GM13976 (cell line): ENCODE measurements at regions not wholly inside any gene's neighbourhood (a gene's known extent, or its start where the extent isn't known, plus 50 kb on each side); places are given as distances from the start of the nearest gene placed in this dataset.

ENCODE experiments used
- DNase-seq: peaks from one replicate; pipeline ENCODE4 v3.0.0; 2012; ENCODE audit warnings: low spot score
- in situ Hi-C: fragments of 300-500 bp; cut with MboI; formaldehyde crosslinking; loops from one replicate; pipeline ENCODE4 v1.12.0; 2022; ENCODE audit warnings: low sequenced_read_pairs, mixed read lengths, inconsistent platforms; ENCODE audit not compliant: unreplicated experiment
- TF ChIP-seq, protein P1 (sequence below): IDR thresholded peaks from 2 replicates; pipeline ENCODE4 v1.5.1; 2012; ENCODE audit warnings: borderline replicate concordance, mild to moderate bottlenecking; ENCODE audit not compliant: insufficient read depth; ENCODE audit errors: extremely low read depth, missing control alignments, control extremely low read depth

DNA sequence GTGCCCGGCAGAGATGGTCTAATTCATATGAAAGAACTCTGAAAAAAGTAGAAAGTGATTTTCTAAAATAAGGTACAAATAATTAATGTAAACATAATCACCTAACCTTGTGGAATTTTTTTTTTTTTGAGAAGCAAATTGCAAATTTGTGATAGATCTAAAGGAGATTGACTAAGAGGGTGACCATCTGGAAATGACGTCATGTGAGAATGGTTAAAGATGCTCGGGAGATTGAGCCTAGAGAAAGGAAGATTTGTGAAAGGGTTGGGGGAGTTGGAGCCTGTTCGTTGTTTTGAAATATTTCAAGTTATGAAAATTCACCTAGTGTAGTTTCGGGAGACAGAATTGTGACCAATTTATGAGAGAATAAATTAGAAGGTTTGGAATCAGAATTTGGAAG, 115.7 kb upstream of the ANK2 start:
- no peak for DNase-seq
- TF ChIP-seq, protein P1, sequence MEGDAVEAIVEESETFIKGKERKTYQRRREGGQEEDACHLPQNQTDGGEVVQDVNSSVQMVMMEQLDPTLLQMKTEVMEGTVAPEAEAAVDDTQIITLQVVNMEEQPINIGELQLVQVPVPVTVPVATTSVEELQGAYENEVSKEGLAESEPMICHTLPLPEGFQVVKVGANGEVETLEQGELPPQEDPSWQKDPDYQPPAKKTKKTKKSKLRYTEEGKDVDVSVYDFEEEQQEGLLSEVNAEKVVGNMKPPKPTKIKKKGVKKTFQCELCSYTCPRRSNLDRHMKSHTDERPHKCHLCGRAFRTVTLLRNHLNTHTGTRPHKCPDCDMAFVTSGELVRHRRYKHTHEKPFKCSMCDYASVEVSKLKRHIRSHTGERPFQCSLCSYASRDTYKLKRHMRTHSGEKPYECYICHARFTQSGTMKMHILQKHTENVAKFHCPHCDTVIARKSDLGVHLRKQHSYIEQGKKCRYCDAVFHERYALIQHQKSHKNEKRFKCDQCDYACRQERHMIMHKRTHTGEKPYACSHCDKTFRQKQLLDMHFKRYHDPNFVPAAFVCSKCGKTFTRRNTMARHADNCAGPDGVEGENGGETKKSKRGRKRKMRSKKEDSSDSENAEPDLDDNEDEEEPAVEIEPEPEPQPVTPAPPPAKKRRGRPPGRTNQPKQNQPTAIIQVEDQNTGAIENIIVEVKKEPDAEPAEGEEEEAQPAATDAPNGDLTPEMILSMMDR, result no peak
- in situ Hi-C loops, result loop anchor here (10.0 to 25.0 kb wide), 3 partner anchors 169 to 596 kb away; partner anchors contain the start of genes LARP7 and ZGRF1

DNA sequence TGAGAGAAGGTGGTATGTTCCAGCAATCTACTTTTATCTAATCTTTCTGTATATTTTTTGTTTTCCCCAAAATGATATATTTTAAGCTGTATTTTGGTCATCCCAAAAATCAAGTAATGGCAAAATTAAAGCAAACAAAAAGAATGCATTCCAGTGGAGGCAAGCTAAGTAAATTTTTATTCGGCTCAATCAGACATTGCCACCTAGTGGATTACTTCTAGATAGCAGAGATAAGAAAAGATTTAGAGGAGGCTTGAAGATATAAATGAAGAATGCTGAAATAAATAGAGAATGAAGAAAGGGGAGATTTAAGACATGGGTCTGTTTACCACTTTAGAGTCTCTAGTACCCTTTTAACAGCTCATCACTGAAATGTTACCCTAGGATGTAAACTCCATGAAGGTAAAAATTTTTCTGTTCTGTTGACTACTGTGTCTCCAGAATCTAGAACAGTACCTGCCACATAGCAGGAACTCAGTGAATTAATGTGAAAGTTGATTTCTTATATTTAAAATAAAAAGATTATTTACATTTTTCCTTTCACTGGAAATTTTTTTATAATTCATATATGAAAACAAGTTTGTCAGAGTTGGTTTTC, 110.9 kb upstream of the ANK2 start:
- TF ChIP-seq, protein P1, result peak; percentile 31
- in situ Hi-C loops, result loop anchor here (10.0 to 25.0 kb wide), 3 partner anchors 174 to 601 kb away; partner anchors contain the start of genes LARP7 and ZGRF1
- peak; percentile 46 for DNase-seq

DNA sequence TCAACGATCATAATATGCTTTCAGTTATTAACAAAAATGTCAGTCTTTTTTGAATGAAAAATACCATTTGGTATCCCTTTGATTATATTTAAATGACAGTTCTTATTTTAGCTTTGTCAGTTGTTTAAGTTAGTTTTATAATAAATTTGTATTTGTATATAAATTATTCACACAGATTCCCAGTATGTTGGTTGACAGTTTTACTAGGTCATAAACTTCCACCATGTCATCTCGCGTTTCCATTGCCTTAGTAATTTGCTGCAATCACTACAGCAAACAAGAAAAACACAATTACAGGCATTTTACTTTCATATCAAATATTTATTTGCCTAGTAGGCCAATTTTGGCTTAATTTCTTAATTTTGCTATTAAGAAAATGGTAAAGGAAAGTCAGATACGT, 109.6 kb upstream of the ANK2 start:
- in situ Hi-C loops, result loop anchor here (10.0 to 25.0 kb wide), 4 partner anchors 155 to 603 kb away; partner anchors contain the start of genes LARP7 and ZGRF1
- TF ChIP-seq, protein P1, result no peak
- no peak for DNase-seq

DNA sequence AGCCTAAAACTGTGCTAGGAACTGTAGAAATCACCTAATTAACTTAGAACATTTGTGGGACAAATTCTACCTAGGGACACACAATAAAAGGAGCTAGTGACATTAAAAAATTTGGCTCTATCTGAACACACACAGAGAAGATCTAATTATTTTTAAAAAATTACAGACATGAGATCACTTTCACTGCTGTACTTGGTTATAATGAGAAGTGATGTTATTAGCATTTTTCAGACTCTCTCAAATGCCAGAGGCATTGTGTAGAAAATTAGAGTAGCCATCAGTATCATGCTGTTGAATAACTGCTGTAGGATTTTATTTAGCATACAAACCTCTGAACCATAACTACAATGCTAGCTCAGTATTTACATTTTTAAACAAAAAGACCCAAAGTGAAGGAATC, 109.1 kb upstream of the ANK2 start:
- TF ChIP-seq, protein P1, result no peak
- DNase-seq, result no peak
- in situ Hi-C loops, result loop anchor here (10.0 to 25.0 kb wide), 3 partner anchors 154 to 603 kb away; partner anchors contain the start of genes LARP7 and ZGRF1

DNA sequence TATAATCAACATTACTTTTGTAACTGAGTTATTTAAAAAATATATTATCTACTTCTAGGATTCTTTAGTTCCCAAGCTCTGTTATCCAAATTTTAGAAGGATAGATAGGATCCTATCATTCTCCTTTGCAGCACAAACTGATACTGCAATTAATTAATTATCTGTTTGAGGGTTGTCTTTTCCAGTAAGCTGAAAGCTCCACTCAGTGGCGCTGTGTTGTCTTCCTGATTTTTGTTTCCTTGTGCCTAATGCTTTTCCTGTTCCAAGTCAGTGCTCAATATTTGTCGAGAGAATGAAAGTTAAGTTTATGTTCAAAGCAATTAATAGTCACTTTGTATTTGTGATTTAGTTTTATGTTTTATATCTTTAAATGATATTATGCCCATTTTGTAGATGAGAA, 107.4 kb upstream of the ANK2 start:
- TF ChIP-seq, protein P1, result no peak
- no peak for DNase-seq
- in situ Hi-C loops, result loop anchor here (10.0 to 25.0 kb wide), 3 partner anchors 153 to 605 kb away; partner anchors contain the start of genes LARP7 and ZGRF1

DNA sequence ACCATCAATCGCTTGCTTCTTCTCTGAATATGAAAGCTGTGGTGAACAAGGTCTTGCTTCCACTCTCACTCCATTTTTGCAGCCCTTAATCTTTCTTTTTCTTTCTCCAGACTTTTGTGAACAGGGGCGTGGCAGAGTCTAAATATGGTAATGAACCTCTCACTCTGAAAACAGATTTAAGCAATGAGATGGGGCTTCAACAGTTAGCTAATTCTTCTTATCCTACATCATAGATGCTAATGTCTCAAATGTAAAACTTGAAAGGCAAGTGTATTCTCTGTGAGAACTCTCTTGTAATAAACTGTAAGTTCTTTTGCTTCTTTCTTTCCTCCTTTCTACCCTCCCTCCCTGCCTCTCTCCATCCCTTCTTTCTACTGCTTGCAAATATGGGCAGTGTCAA, 106.5 kb upstream of the ANK2 start:
- in situ Hi-C loops, result loop anchor here (10.0 to 25.0 kb wide), 3 partner anchors 152 to 606 kb away; partner anchors contain the start of genes LARP7 and ZGRF1
- DNase-seq, result no peak

More for the DNA sequence above, 106.5 kb upstream of the ANK2 start:
- TF ChIP-seq, protein P1, result no peak
